CD4-positive, alpha-beta T cell (primary cell): ENCODE measurements at regions not wholly inside any gene's neighbourhood (a gene's known extent, or its start where the extent isn't known, plus 50 kb on each side); places are given as distances from the start of the nearest gene placed in this dataset.

ENCODE experiments used
- ATAC-seq: fragments of 200-7000 bp; cut with Tn5 transposase; one replicate; pipeline ENCODE4 v1.10.0; 2022; ENCODE audit warnings: mild to moderate bottlenecking; ENCODE audit not compliant: poor library complexity
- CTCF ChIA-PET: fragments of 350-600 bp; sonication (Branson Sonifier 250); formaldehyde crosslinking; loops from one replicate; lab custom pipeline; 2021; ENCODE audit warnings: antibody characterized with exemption, inconsistent platforms; lab: Charles Lee
- POLR2A ChIA-PET: fragments of 350-600 bp; sonication (Branson Sonifier 250); formaldehyde crosslinking; loops from one replicate; lab custom pipeline; 2021; ENCODE audit warnings: antibody characterized with exemption, inconsistent platforms; lab: Charles Lee
- DNase-seq, 14 experiments: peaks; one replicate each; pipeline ENCODE4 v3.0.0-alpha.2; 2013 to 2020; ENCODE audit warnings: mixed read lengths in 2 of 14
- H3K27ac ChIP-seq, 2 donors: one replicate each; pipeline versions ENCODE4 v1.5.1 to v1.7.0; 2013; ENCODE audit warnings: low read length in 2 of 2, low read depth in 1 of 2, mild to moderate bottlenecking in 1 of 2
- H3K27me3 ChIP-seq, 2 experiments: 1 replicate in 1 of 2; 2 replicates in 1 of 2; pipeline versions ENCODE4 v1.6.1 to v1.7.0; 2013; ENCODE audit warnings: low read length in 2 of 2, control low read depth in 1 of 2, mild to moderate bottlenecking in 1 of 2, moderate library complexity in 1 of 2; ENCODE audit not compliant: insufficient read depth in 2 of 2, control insufficient read depth in 1 of 2
- H3K36me3 ChIP-seq: one replicate; pipeline ENCODE4 v1.6.1; 2013; ENCODE audit warnings: low read length, control low read depth; ENCODE audit not compliant: insufficient read depth
- H3K4me1 ChIP-seq: one replicate; pipeline ENCODE4 v1.6.1; 2013; ENCODE audit warnings: low read length, control low read depth; ENCODE audit not compliant: insufficient read depth
- H3K4me3 ChIP-seq: one replicate; pipeline ENCODE4 v1.5.1; 2013; ENCODE audit warnings: mild to moderate bottlenecking, low read length, moderate library complexity
- H3K9me3 ChIP-seq, 2 experiments: 1 replicate in 1 of 2; 2 replicates in 1 of 2; pipeline versions ENCODE4 v1.6.1 to v1.7.0; 2013; ENCODE audit warnings: low read length in 2 of 2, mild to moderate bottlenecking in 2 of 2, control low read depth in 1 of 2, moderate library complexity in 1 of 2; ENCODE audit not compliant: control insufficient read depth in 1 of 2, insufficient read depth in 1 of 2
- H3K27ac Mint-ChIP-seq: one replicate; pipeline ENCODE4 v1.8.0; 2020; ENCODE audit warnings: mixed read lengths
- H3K27me3 Mint-ChIP-seq: one replicate; pipeline ENCODE4 v1.8.0; 2021; ENCODE audit warnings: mixed read lengths
- H3K36me3 Mint-ChIP-seq: one replicate; pipeline ENCODE4 v1.8.0; 2021; ENCODE audit warnings: low read depth, mixed read lengths
- H3K4me1 Mint-ChIP-seq: one replicate; pipeline ENCODE4 v1.8.0; 2021; ENCODE audit warnings: low read depth, mixed read lengths
- H3K4me3 Mint-ChIP-seq: one replicate; pipeline ENCODE4 v1.8.0; 2020; ENCODE audit warnings: mild to moderate bottlenecking, mixed read lengths
- H3K9me3 Mint-ChIP-seq: one replicate; pipeline ENCODE4 v1.8.0; 2020; ENCODE audit warnings: mixed read lengths
- intact Hi-C, 2 experiments: fragments of 100-400 bp; cut with DNase I in 1 of 2; cut with micrococcal nuclease in 1 of 2; formaldehyde crosslinking; loops; one replicate each; pipeline versions ENCODE4 v1.15.1 to v1.9.0; 2023 to 2025; cut with DNase I, micrococcal nuclease
- TF ChIP-seq, protein P1 (sequence below): fragments of 200-600 bp; IDR thresholded peaks from one replicate; pipeline ENCODE4 v1.8.0; 2022; ENCODE audit warnings: antibody characterized with exemption, mild to moderate bottlenecking

DNA sequence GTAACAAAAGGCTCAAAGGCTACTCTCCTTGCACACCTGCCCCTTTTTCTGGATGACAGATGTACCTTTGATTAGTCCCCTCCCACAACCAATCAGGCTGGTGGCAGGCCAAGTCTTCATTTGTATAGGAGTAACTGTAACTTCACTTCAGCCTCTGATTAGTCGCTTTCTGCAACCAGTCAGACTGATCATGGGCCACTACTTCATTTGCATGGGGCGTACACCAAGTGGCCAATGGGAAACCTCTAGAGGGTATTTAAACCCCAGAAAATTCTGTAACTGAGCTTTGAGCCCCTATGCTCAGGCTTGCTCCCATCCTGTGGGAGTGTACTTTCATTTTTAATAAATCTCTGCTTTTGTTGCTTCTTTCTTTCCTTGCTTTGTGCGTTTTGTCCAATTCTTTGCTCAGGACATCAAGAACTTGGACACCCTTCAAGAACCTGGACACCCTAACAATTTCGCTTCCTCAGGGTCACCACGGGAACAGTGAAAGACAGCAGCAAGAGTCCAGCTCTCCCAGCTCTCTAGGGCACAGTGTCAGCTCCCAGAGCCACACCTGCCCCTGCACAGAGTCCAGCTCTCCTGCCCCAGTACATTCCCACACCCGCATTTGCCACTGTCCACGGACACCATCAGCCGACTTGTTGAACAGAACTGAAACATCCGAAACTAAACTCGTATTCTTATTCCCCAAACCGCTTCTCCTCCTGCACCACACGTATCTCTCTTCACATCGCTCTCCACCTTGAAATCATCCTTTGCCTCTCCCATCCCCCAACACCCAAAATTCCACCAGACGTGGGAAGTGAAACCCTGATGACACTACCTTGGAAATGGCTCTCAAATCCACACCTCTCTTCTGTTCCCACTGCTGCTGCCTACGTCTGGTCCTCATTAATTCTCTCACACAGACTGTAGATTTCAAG lies 53.4 kb downstream of the ABCC12 start:
- ATAC-seq (no peak), DNase-seq (no peak)
- POLR2A ChIA-PET: no interaction called here
- Histone ChIP-seq H3K27ac (no peak overlapping the region), H3K36me3 (no peaks in the 10 kb centered on the region), H3K9me3 (no peaks in the 10 kb centered on the region), H3K4me1 (peaks cover 4% of the 10 kb centered on the region), H3K27me3 (peaks cover 0 to 5% of the 10 kb centered on the region in 2 experiments), H3K4me3 (no peak overlapping the region)
- Mint-ChIP-seq H3K4me1 (no peaks in the 10 kb centered on the region), H3K27ac (no peak overlapping the region), H3K9me3 (no peaks in the 10 kb centered on the region), H3K4me3 (no peak overlapping the region), H3K36me3 (no peaks in the 10 kb centered on the region), H3K27me3 (peaks cover 11% of the 10 kb centered on the region)
- TF ChIP-seq, protein P1, sequence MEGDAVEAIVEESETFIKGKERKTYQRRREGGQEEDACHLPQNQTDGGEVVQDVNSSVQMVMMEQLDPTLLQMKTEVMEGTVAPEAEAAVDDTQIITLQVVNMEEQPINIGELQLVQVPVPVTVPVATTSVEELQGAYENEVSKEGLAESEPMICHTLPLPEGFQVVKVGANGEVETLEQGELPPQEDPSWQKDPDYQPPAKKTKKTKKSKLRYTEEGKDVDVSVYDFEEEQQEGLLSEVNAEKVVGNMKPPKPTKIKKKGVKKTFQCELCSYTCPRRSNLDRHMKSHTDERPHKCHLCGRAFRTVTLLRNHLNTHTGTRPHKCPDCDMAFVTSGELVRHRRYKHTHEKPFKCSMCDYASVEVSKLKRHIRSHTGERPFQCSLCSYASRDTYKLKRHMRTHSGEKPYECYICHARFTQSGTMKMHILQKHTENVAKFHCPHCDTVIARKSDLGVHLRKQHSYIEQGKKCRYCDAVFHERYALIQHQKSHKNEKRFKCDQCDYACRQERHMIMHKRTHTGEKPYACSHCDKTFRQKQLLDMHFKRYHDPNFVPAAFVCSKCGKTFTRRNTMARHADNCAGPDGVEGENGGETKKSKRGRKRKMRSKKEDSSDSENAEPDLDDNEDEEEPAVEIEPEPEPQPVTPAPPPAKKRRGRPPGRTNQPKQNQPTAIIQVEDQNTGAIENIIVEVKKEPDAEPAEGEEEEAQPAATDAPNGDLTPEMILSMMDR: no peak
- intact Hi-C loops: no loop called here
- CTCF ChIA-PET: no interaction called here

DNA sequence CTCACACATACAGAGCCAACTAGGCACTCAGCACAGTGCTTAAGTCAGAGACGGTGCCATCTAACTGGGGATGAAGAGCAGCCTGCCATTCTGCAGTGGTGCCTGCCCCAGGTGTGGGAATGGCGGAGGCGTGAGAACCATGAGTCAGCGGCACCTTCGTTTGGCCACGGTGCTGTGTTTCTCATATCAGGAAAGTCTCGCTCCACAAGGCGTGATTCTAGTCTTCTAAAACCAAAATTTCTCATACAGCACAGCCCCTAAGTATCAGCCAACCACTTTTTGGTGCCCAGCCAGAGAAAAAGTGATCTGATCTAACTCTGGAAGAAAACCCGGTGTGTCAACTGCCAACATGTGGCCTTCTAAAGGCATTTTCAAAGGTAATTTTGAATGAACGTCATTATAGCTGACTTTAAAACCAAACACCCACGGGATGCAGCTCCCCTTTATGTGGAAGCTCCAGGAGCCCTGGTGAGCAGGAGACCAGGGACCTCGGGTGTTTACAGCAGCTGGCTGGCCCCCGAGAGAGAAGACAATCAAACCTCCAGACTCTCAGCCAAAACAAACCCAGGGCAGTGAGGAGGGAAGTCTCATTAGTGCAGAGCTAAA lies 54.6 kb downstream of the ABCC12 start:
- POLR2A ChIA-PET: no interaction called here
- no peak overlapping the region for H3K4me3 Mint-ChIP-seq
- DNase-seq: no peak

DNA sequence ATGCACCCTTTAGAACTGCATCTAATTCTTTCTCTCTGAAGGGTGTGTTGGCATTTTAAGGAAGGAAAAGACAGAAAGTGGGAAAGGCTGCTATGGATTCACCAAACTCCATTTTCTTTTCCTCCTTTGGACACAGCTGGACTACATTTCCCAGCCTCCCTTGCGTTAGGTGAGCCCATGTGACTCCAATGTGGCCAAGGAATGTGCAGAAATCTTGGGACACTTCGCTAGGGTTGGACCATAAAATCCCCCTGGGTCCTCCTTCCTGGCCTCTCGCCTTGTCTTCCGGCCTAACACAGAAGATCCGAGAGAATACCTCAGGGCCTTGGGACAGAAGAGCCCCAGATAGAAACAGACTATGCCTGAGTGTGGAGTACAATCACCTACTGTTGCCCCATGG lies 56.3 kb downstream of the ABCC12 start:
- no peaks in the 10 kb centered on the region for H3K36me3 ChIP-seq
- ChIA-PET POLR2A (no interaction called here), CTCF (no interaction called here)
- H3K27me3 ChIP-seq: peaks cover 0 to 5% of the 10 kb centered on the region in 2 experiments
- no peaks in the 10 kb centered on the region for H3K9me3 Mint-ChIP-seq
- H3K27ac ChIP-seq: no peak overlapping the region
- peaks cover 4% of the 10 kb centered on the region for H3K4me1 ChIP-seq
- DNase-seq (no peak), ATAC-seq (no peak)
- intact Hi-C loops: no loop called here
- no peak overlapping the region for H3K4me3 ChIP-seq
- H3K27ac Mint-ChIP-seq: no peak overlapping the region
- H3K4me1 Mint-ChIP-seq: no peaks in the 10 kb centered on the region
- H3K36me3 Mint-ChIP-seq: no peaks in the 10 kb centered on the region
- H3K9me3 ChIP-seq: no peaks in the 10 kb centered on the region
- no peak overlapping the region for H3K4me3 Mint-ChIP-seq
- peaks cover 11% of the 10 kb centered on the region for H3K27me3 Mint-ChIP-seq
- TF ChIP-seq, protein P1: no peak

More for the DNA sequence above, 54.6 kb downstream of the ABCC12 start:
- Mint-ChIP-seq H3K9me3 (no peaks in the 10 kb centered on the region), H3K27me3 (peaks cover 11% of the 10 kb centered on the region), H3K27ac (no peak overlapping the region), H3K36me3 (no peaks in the 10 kb centered on the region), H3K4me1 (no peaks in the 10 kb centered on the region)
- Histone ChIP-seq H3K27me3 (peaks cover 0 to 5% of the 10 kb centered on the region in 2 experiments), H3K4me1 (peaks cover 4% of the 10 kb centered on the region), H3K4me3 (no peak overlapping the region), H3K36me3 (no peaks in the 10 kb centered on the region), H3K27ac (no peak overlapping the region), H3K9me3 (no peaks in the 10 kb centered on the region)
- intact Hi-C loops: no loop called here
- CTCF ChIA-PET: no interaction called here
- no peak for ATAC-seq
- TF ChIP-seq, protein P1: no peak
